8988T (cell line): ENCODE measurements at regions not wholly inside any gene's neighbourhood (a gene's known extent, or its start where the extent isn't known, plus 50 kb on each side); places are given as distances from the start of the nearest gene placed in this dataset.
A peak's percentile ranks its signal among the peaks of the same experiment; 100 is the strongest.

ENCODE experiments used
- DNase-seq: peaks from one replicate; pipeline ENCODE4 v3.0.0; 2011

DNA sequence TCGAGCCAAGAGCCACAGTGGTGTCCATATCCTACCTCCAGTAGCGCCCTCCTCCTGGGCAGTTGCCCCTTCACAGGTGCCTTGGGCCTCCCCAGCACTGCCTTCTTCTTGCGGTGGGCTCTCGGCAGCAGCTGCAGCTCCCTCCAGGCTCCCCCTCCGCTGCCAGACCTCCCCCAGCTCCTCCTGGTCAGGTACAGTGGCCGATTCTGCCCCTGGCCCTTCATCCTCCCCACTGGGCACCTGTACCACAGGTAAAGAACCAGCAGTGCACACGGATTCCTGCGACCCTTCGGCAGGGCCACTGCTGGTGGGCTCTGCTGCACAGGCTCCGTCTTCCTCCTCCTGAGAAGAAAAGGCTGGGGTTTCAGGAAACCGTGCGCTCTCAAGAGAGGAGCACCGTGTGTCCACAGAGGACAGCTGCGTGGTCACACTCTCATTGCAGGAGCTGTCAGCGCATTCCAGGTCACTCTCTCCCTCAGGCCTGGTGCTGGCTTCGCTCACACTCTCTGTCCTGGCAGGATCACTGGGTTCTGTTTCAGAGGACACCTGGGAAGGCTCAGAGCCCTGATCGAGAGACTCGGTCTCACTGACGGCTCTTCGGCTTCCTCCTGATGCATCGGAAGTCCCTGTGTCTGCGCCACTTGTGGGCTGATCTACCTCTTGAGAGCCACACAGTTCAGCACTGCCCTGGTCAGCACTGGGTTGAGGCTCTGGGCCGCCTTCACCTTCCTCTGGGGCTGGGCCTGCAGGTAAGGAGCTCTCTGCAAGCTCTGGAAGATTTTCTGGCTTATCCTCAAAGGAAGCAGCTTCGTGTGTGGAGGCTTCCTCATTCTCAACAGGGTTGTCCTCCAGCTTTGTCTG is 147.4 kb upstream of the STK17B start:
- DNase-seq: no peak

DNA sequence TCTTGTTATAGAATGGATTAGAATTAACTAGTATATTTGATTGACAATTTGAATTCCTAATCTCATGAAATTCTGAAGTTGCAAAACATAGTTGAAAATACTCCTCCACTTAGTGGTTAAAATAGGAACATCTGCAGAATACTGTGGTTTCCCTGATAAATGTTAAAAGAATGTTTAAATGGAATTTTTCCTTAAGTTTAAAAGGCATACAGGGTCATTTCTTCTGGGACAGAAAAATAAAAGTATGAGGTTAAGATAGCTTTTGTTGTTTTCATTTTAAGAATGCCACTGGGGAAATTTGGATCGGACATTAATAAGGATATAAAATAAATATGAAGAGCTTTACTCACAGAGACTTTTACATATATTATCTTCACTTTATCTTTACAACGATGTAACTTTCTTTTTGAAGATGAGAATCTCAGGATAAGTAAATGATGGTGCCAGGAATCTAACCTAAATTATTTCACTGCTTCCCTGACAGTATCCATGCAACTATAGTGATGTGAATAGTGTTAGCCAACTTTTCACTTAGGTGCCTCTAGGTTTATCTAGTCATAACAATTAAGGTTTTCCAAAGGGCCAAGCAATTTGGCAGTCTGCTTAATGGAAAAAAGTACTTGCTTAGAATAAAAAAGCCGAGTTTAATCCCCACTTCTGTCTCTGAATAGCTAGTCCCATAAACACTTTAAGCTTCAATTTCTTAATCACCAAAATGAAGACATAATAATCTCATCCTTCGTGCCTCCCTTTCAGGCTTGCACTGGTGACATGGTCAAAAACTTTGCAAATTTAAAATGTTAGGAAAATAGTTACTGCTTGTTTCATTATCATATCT is 151.8 kb upstream of the STK17B start:
- no peak for DNase-seq

- no peak for DNase-seq
These were observed 152.8 kb upstream of the STK17B start for GRCh38 chr2:196324211-196324610.

- DNase-seq: no peak
These were observed 156.8 kb upstream of the STK17B start for GRCh38 chr2:196328088-196328680.

- no peak for DNase-seq
These were observed 158.6 kb upstream of the STK17B start for GRCh38 chr2:196329959-196330358.

GRCh38 chr2:196330645-196331044 is 159.3 kb upstream of the STK17B start:
- no peak for DNase-seq

DNA sequence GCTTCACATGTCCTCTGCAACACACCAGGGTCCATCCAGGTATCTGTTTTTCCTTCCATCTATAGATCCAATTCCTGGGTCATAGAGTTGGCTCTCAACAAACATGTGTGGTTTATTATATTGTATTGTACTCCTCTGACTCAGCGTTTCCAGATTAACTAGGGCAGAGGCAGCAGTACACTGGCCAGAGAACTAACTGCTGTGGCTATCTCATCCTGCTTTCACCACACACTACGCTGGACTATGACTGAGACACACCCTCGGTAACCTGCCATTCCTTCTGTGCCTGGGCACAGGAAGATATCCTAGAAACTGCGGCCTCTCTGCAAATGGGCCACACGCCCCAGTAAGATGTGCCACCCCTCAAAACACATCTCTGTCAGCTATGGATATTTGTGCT is 159.8 kb upstream of the STK17B start:
- no peak for DNase-seq

GRCh38 chr2:196331851-196332250 is 160.5 kb upstream of the STK17B start:
- DNase-seq: no peak

DNA sequence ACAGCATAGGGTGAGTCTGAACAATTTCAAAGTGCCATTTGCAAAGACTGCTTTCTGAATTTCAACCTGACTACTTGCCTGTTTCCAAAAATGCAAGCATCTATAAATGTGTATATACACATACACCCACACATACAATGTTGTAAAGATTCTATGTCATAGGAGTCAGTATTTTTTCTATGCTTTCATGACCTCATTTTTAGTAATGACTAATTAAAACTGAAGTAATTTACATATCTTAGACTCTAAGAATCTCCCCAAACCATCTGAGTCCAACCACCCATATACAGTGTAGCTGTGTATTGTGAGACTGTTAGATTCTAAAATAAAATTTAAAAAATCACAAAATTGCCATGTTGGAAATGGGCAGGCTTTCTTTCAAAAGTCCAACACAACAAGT is 162.0 kb upstream of the STK17B start:
- no peak for DNase-seq

- DNase-seq: no peak
These were observed 163.3 kb upstream of the STK17B start for GRCh38 chr2:196334710-196335109.

DNA sequence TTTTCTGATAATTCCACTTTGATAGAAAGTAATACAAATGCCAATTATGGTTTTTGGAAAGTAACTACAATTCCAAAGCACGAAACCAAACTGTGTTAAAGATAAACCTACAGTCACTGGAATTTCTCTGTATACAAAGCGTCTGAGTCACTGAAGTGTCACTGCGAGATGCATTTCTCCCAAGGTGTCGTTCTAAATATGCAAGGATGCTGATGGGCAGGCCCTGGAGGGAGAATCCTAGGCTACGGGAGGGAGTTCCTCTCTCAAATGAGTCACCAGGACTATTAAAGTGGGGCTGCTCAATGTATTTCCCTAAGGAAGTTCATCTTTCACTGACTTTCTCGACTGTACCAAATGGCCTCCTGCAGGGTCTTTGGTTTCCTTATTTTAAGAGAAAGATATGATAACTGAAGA is 163.8 kb upstream of the STK17B start:
- DNase-seq: no peak

- DNase-seq: no peak
These were observed 164.8 kb upstream of the STK17B start for GRCh38 chr2:196336207-196336606.

DNA sequence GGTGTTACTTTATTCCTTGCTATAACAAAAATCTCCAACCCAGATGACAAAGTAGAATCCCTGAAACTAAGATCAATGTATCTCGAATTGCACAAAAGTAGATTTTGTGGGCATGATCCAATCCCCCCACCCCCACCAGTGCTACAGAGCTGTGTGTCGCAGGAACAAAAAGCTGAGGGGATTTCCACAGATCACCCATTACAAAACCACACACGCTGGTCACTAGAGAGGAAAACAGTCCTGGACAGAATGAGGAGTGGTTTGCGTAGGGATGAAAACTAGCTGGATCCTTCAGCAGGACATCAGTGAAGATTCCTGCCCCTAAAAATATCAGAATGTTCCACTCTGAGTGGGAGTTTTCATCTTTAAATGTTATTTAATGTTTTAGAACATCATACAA is 165.3 kb upstream of the STK17B start:
- DNase-seq: no peak

DNA sequence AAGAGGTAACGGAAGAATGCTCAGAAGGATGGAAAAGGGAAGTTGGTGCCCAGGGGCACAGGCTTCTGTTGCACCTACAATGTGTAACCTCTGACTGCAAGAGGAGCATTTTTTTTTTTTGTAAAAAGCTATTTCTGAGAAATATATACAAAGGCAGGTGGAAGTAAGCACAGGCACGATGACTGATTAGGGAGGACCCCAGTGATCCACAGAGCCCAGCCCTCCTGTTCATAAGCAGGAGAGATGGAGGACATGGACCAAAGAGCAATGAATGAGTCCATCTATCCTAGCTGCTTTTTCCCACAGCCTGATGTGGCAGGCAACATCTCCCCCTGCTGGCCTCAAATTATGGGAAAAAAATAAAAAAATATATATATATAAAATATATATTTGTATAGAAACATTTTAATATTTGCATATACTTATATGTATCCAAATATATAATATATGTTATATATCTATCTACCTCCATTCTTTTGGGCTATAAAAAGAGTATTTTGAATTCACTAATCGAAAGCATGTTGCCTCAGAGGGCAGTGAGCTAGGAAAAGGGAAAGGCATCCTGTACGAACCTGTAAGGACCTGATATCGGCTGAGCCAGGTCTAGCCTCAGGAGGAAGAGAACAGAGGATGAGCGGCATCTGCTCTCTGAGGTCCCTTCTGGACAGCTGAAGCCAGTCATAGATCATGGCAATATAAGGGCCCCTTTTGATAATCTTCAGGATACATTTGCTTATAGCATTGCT is 166.0 kb upstream of the STK17B start:
- DNase-seq: peak; percentile 13

DNA sequence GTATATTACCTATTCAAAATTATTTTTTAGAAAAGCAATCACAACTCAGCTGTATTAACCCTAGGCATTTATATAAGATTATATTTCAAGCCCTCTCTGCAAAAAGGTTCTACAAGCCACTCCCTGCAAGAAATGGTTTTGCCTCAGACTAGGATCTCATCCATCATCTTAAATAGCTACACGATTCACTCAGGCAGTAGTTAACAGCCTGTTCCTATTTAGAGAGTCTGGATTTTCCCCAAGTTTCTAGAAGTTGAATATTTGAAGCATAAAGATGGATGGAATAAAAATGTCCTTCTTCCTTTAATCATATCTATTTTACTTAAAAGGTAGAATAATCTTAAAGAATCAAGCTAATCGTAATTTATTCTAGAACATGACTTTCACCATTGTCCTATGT is 167.1 kb upstream of the STK17B start:
- no peak for DNase-seq

DNA sequence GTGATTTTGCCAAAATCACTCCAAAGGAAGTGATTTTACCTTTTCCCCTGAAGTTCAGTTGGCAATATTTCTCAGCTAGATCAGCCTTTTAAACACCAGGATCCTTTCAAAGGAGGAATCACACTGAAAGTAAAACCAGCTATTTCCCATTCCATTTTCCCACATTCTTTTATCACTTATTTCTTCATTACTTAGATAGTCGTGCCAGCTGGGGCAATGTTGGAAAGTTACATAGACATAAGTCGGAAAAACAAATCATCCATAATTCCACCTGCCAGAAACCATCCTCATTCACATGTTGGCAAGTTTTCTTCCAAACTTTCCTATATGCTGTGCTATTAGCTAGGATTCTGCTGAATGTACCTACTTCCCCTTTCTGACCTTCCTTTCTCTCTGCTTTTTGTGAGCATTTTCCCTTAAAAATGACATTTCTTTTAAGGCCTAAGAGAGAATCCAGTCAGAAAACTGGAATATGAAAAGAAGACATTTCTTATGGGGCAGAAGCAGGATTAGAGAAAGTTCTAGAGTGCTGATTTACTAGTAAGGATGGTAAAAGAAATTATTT is 170.0 kb upstream of the STK17B start:
- DNase-seq: no peak

DNA sequence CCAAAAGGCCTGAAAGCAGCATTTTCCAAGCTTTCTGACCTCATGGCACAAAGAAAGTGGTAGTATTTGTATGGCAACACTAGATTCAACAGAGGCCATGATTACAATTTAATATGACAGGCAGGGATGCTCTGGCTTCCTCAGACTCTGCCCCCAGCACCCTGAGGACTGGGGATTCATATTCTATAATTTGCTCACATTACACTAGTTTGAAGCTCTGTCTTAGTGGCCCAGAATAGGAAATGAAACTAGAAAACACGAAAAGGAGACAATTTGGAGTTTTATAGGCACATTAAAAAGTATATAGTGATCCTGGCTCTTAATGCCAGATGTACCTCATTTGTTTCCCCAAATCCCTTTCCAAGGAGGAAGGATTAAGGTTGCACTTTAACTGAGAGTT is 173.0 kb upstream of the STK17B start:
- no peak for DNase-seq

DNA sequence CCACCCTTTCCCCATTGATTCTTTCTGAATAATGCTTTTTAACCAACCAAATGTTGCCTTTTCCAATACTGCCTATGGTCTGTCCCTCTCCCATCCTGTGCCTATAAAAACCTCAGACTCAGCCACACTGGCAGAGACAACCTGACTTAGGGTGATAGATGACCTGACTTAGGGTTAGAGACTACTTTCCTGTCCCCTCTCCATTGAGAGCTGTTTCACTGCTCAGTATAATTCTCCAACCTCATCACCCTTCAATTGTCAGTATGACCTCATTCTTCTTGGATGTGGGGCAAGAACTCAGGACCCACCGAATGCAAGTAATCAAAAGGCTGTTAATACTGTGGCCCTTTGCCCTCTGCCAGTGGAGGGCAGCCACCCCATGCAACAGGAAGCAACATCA is 182.3 kb upstream of the STK17B start:
- DNase-seq: no peak

GRCh38 chr2:196354186-196354585 is 182.8 kb upstream of the STK17B start:
- DNase-seq: no peak

DNA sequence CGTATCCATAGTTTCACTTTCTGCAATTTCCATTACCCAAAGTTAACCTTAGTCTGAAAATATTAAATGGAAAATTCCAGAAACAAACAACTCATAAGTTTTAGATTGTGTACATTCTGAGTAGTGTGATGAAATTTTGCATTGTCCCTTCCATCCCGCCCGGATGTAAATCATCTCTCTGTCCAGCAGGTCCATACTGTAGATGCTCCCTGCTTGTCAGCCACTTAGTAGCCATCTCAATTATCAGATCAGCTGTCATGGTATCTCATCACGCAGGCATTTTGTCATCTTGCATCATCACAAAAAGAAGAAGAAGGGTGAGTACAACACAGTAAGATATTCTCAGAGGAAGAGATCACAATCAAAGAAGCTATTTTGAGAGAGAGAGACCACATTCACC is 185.0 kb upstream of the STK17B start:
- no peak for DNase-seq

DNA sequence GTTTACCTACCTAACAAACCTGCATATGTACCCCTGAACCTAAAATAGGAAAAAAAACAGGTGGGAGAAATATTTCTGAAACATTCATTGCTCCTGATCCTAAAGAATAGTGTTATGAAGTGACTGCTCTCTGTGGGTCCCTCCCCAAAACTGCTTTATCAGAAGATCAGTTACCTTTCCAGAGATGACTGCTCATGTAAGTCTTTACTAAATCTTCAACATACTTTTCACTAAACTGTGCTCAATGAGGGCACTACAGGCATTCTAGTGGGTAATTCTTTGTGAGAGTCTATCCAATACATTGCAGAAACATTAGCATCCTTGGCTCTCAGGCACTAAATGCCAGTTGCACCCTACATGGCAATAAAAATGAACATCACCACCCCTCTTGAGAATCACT is 189.3 kb upstream of the STK17B start:
- no peak for DNase-seq

- DNase-seq: no peak
These were observed 190.4 kb upstream of the STK17B start for GRCh38 chr2:196361606-196362326.
